Spinal cord (tissue), 9 donors: ENCODE measurements at regions not wholly inside any gene's neighbourhood (a gene's known extent, or its start where the extent isn't known, plus 50 kb on each side); places are given as distances from the start of the nearest gene placed in this dataset.

ENCODE experiments used
- DNase-seq, 6 donors: peaks; one replicate each; pipeline versions ENCODE4 v3.0.0 to v3.0.0-alpha.2; 2013 to 2015; ENCODE audit warnings: low spot score in 6 of 6, low read depth in 4 of 6
- H3K27ac ChIP-seq: one replicate; pipeline ENCODE4 v1.5.1; 2013; ENCODE audit warnings: low read depth, low read length, control low read depth
- H3K27me3 ChIP-seq: one replicate; pipeline ENCODE4 v1.6.1; 2013; ENCODE audit warnings: low read length; ENCODE audit not compliant: control insufficient read depth, insufficient read depth
- H3K36me3 ChIP-seq: one replicate; pipeline ENCODE4 v1.6.1; 2013; ENCODE audit warnings: low read length; ENCODE audit not compliant: control insufficient read depth, insufficient read depth
- H3K4me1 ChIP-seq: one replicate; pipeline ENCODE4 v1.6.1; 2013; ENCODE audit warnings: low read length; ENCODE audit not compliant: control insufficient read depth, insufficient read depth
- H3K4me3 ChIP-seq: one replicate; pipeline ENCODE4 v1.5.1; 2013; ENCODE audit warnings: low read depth, low read length, control low read depth
- H3K9me3 ChIP-seq: one replicate; pipeline ENCODE4 v1.6.1; 2013; ENCODE audit warnings: low read length; ENCODE audit not compliant: control insufficient read depth, insufficient read depth
- WGBS: methylation state at CpG from one replicate; pipeline ENCODE4 v1.1.5; 2013; ENCODE audit warnings: missing lambda C conversion rate; ENCODE audit not compliant: insufficient coverage; 5-methylcytosine and 5-hydroxymethylcytosine counted together
- donor health status: healthy.

- no CpG with 5 or more reads among the region's 2 CpGs for WGBS
- H3K27ac ChIP-seq: no peak overlapping the region
- no peaks in the 10 kb centered on the region for H3K4me1 ChIP-seq
- no peaks in the 10 kb centered on the region for H3K36me3 ChIP-seq
- no peak overlapping the region for H3K4me3 ChIP-seq
- no peaks in the 10 kb centered on the region for H3K9me3 ChIP-seq
- DNase-seq: peak in 2 of 6 donors; percentile 34 to 79
- no peaks in the 10 kb centered on the region for H3K27me3 ChIP-seq
Measured at GRCh38 chr4:135548711-135549110, 1347.1 kb upstream of the PABPC4L start.

DNA sequence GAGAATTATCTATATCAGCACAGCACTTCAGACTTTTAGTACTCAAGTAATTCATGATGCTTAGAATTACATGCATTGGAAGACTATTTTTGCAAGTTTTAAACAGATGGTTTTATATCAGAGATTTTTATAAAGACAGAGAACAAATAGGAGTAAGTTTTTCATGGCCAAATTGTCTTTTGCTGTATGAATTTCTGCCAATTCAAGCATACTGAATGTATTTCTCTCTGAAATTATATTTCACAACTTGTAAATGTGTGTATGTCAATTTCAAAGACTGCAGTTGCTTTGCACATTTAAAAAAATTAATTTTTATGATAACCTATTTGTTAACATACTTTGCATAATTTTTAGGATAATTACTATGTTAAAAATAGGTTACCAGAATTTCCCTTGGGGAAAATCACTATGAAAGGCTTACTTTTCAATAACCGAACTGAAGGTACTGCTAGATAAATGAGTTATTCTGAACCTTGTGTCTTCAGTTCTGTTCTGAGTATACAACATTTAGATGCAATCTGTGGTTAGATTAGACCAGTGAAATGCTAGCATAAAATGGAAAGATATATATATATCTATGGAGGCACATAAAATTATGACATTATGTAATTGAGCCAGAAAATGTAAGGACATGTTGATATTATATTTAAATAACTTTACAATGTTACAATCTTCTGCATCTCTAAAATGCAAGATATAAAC lies 1344.2 kb upstream of the PABPC4L start:
- Histone ChIP-seq H3K27me3 (no peaks in the 10 kb centered on the region), H3K4me1 (no peaks in the 10 kb centered on the region), H3K27ac (no peak overlapping the region), H3K36me3 (no peaks in the 10 kb centered on the region), H3K4me3 (no peak overlapping the region), H3K9me3 (no peaks in the 10 kb centered on the region)
- WGBS: no CpG with 5 or more reads among the region's 1 CpG
- peak in 1 of 6 donors; percentile 59 for DNase-seq

- Histone ChIP-seq H3K4me3 (no peak overlapping the region), H3K36me3 (no peaks in the 10 kb centered on the region), H3K27me3 (no peaks in the 10 kb centered on the region), H3K4me1 (no peaks in the 10 kb centered on the region), H3K27ac (no peak overlapping the region), H3K9me3 (no peaks in the 10 kb centered on the region)
- no peak for DNase-seq
- WGBS: 100% methylated on average over 8 of the region's 13 CpGs
Measured at GRCh38 chr4:135538698-135539097, 1337.1 kb upstream of the PABPC4L start.

GRCh38 chr4:135533053-135533452 lies 1331.5 kb upstream of the PABPC4L start:
- Histone ChIP-seq H3K9me3 (no peaks in the 10 kb centered on the region), H3K4me1 (no peaks in the 10 kb centered on the region), H3K4me3 (no peak overlapping the region), H3K27me3 (no peaks in the 10 kb centered on the region), H3K27ac (no peak overlapping the region), H3K36me3 (no peaks in the 10 kb centered on the region)
- no peak for DNase-seq
- WGBS: no CpG with 5 or more reads among the region's 4 CpGs

DNA sequence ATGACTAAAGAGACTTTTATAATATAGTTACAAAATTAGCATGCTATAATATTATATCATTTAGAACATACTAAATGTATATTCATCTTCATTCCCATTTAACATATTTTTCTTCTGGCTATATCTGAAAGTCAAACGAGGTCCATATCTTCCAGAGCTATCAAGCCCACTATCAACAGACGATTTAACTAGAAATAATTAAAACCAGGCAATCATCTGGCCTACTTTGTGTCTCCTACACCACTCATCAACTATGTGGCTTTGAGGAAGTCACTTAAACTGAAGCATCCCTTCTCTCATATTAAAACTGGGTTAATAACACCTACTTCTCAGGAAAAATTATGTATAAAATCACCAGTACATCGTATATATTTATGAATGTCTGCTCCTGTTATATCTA lies 1330.5 kb upstream of the PABPC4L start:
- 40% methylated on average over 1 of the region's 3 CpGs for WGBS
- no peak for DNase-seq

DNA sequence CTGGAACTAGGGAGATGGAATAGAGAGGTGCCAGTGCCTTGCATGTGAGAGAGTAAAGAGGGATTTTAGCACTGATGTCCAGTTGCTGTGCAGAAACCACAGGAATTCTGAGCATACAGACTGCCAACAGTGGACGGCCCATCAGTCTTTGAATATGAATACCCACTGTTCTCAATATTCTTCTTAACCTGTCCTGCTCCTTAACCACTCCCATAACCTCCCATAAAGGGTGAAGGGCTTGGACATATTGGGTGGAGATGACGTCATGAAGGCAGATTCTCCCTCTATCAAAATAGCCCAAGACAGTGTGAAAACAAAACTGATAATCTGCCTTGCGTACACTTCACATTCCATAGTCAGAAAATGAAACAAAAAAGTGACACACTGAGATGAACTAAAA lies 1313.7 kb upstream of the PABPC4L start:
- H3K4me1 ChIP-seq: no peaks in the 10 kb centered on the region
- no peak overlapping the region for H3K4me3 ChIP-seq
- 86% methylated on average over 1 of the region's 3 CpGs for whole genome bisulfite sequencing

More for the DNA sequence above, 1330.5 kb upstream of the PABPC4L start:
- H3K27me3 ChIP-seq: no peaks in the 10 kb centered on the region
- H3K27ac ChIP-seq: no peak overlapping the region
- H3K4me3 ChIP-seq: no peak overlapping the region
- H3K9me3 ChIP-seq: no peaks in the 10 kb centered on the region
- H3K36me3 ChIP-seq: no peaks in the 10 kb centered on the region
- H3K4me1 ChIP-seq: no peaks in the 10 kb centered on the region

GRCh38 chr4:135510582-135510981 lies 1309.0 kb upstream of the PABPC4L start:
- H3K4me3 ChIP-seq: no peak overlapping the region
- no peaks in the 10 kb centered on the region for H3K4me1 ChIP-seq
- H3K27me3 ChIP-seq: no peaks in the 10 kb centered on the region
- H3K9me3 ChIP-seq: no peaks in the 10 kb centered on the region
- WGBS: 100% methylated on average over 1 of the region's 1 CpG
- no peak overlapping the region for H3K27ac ChIP-seq
- no peak for DNase-seq
- no peaks in the 10 kb centered on the region for H3K36me3 ChIP-seq

More for the DNA sequence above, 1313.7 kb upstream of the PABPC4L start:
- peak in 1 of 6 donors; percentile 17 for DNase-seq
- H3K27ac ChIP-seq: no peak overlapping the region
- no peaks in the 10 kb centered on the region for H3K9me3 ChIP-seq
- no peaks in the 10 kb centered on the region for H3K36me3 ChIP-seq
- H3K27me3 ChIP-seq: no peaks in the 10 kb centered on the region

GRCh38 chr4:135508006-135508714 lies 1306.6 kb upstream of the PABPC4L start:
- no peaks in the 10 kb centered on the region for H3K36me3 ChIP-seq

DNA sequence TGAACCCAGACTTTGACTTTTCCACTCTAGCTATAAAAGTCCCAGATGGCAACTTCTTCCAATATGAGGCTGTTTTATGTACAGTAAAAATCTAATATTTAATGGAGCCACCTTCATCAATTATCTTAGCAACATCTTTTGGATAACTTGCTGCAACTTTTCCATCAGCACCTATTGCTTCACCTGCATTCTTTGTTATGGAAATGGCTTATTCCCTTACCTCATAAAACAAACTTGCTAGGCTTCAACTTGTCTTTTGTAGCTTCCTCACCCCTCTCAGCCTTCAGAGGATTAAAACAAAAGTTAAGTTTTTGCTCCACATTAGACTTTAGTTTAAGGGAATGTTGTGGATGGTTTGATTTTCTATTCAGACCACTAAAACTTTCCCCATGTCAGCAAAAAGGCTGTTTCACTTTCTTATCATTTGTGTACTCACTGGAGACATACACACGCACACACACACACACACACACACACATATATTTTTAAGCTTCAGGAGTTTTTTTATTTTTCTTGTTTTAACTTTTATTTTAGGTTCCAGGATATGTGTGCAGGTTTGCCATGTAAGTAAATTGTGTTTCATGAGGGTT lies 1296.1 kb upstream of the PABPC4L start:
- no CpG with 5 or more reads among the region's 1 CpG for WGBS
- Histone ChIP-seq H3K27ac (no peak overlapping the region), H3K36me3 (no peaks in the 10 kb centered on the region), H3K9me3 (no peaks in the 10 kb centered on the region), H3K4me1 (no peaks in the 10 kb centered on the region), H3K27me3 (no peaks in the 10 kb centered on the region), H3K4me3 (no peak overlapping the region)
- no peak for DNase-seq

More at GRCh38 chr4:135508006-135508714, 1306.6 kb upstream of the PABPC4L start:
- Histone ChIP-seq H3K27ac (no peak overlapping the region), H3K4me1 (no peaks in the 10 kb centered on the region), H3K4me3 (no peak overlapping the region), H3K27me3 (no peaks in the 10 kb centered on the region), H3K9me3 (no peaks in the 10 kb centered on the region)
- no peak for DNase-seq
- no CpG with 5 or more reads among the region's 4 CpGs for WGBS
